PC-9 (cell line): ENCODE measurements at regions not wholly inside any gene's neighbourhood (a gene's known extent, or its start where the extent isn't known, plus 50 kb on each side); places are given as distances from the start of the nearest gene placed in this dataset.

Source experiments
- BruUV-seq: library from RNA; stranded (reverse); fragments of 400-500 nt; replicated peaks from 2 replicates; lab custom pipeline; 2021; lab: Mats Ljungman, UMichigan
- CTCF ChIA-PET: fragments of 300-600 bp; sonication (Branson Sonifier 250); formaldehyde crosslinking; loops from one replicate; lab custom pipeline; 2022; ENCODE audit warnings: antibody characterized with exemption; lab: Charles Lee
- POLR2A ChIA-PET: fragments of 300-600 bp; sonication (Branson Sonifier 250); formaldehyde crosslinking; loops from one replicate; lab custom pipeline; 2022; ENCODE audit warnings: antibody characterized with exemption; ENCODE audit not compliant: unreplicated experiment; lab: Charles Lee
- DNase-seq, 2 experiments: peaks; one replicate each; pipeline versions ENCODE4 v3.0.0 to v3.0.0-alpha.2; 2015 to 2022; ENCODE audit warnings: mixed read lengths in 1 of 2
- H2AFZ ChIP-seq: fragments of 200-600 bp; sonication (generic); 2 replicates; pipeline ENCODE4 v1.8.1; 2017; ENCODE audit warnings: antibody characterized with exemption
- H3F3A ChIP-seq: fragments of 200-600 bp; sonication (generic); 2 replicates; pipeline ENCODE4 v1.8.1; 2017; ENCODE audit warnings: antibody characterized with exemption, mild to moderate bottlenecking, low read depth; ENCODE audit not compliant: insufficient read depth
- H3K27ac ChIP-seq: fragments of 200-600 bp; sonication (generic); 2 replicates; pipeline ENCODE4 v1.6.1; 2016; ENCODE audit warnings: mixed run types
- H3K27me3 ChIP-seq: fragments of 200-600 bp; sonication (generic); 2 replicates; pipeline ENCODE4 v1.6.1; 2016; ENCODE audit warnings: low read depth, mixed run types; ENCODE audit not compliant: insufficient read depth
- H3K36me3 ChIP-seq: fragments of 200-600 bp; sonication (generic); 2 replicates; pipeline ENCODE4 v1.6.1; 2016; ENCODE audit warnings: low read depth, mixed run types
- H3K4me1 ChIP-seq: fragments of 200-600 bp; sonication (generic); replicated peaks from 2 replicates; pipeline ENCODE4 v1.6.1; 2016; ENCODE audit warnings: mixed run types; ENCODE audit not compliant: insufficient read depth
- H3K4me2 ChIP-seq: fragments of 200-600 bp; sonication (generic); 2 replicates; pipeline ENCODE4 v1.6.1; 2017; ENCODE audit warnings: mixed run types
- H3K4me3 ChIP-seq: fragments of 200-600 bp; sonication (generic); 2 replicates; pipeline ENCODE4 v1.6.1; 2016; ENCODE audit warnings: mixed run types
- H3K79me2 ChIP-seq: fragments of 200-600 bp; sonication (generic); 2 replicates; pipeline ENCODE4 v1.6.1; 2017; ENCODE audit warnings: low read depth, mixed run types
- H3K9me2 ChIP-seq: fragments of 200-600 bp; sonication (generic); 2 replicates; pipeline ENCODE4 v1.8.1; 2017; ENCODE audit warnings: mild to moderate bottlenecking; ENCODE audit not compliant: insufficient read depth
- H3K9me3 ChIP-seq: fragments of 200-600 bp; sonication (generic); 2 replicates; pipeline ENCODE4 v1.8.1; 2016; ENCODE audit warnings: low read depth; ENCODE audit not compliant: insufficient read depth
- H4K20me1 ChIP-seq: fragments of 200-600 bp; sonication (generic); 2 replicates; pipeline ENCODE4 v1.8.1; 2017; ENCODE audit not compliant: insufficient read depth
- CTCF ChIP-seq: fragments of 200-600 bp; sonication (generic); conservative IDR thresholded peaks from 2 replicates; pipeline ENCODE4 v1.6.1; 2017; ENCODE audit warnings: mixed run types, antibody characterized with exemption, mild to moderate bottlenecking, moderate library complexity
- EZH2 ChIP-seq: fragments of 200-600 bp; sonication (generic); IDR thresholded peaks from 2 replicates; pipeline ENCODE4 v1.8.0; 2017; ENCODE audit warnings: antibody characterized with exemption, low read depth
- intact Hi-C: fragments of 100-400 bp; cut with micrococcal nuclease; formaldehyde crosslinking; loops from one replicate; pipeline ENCODE4 v1.10.0; 2022; ENCODE audit not compliant: unreplicated experiment

- no TSS peak for BruUV-seq
- Histone ChIP-seq H3K4me2 (no peak overlapping the region), H3K9me3 (no peaks in the 10 kb centered on the region), H3K79me2 (no peaks in the 10 kb centered on the region), H3K27ac (no peak overlapping the region), H3F3A (no peaks in the 10 kb centered on the region), H2AFZ (no peak overlapping the region), H3K27me3 (no peaks in the 10 kb centered on the region), H3K36me3 (no peaks in the 10 kb centered on the region), H3K9me2 (no peaks in the 10 kb centered on the region), H3K4me1 (no peaks in the 10 kb centered on the region), H3K4me3 (no peak overlapping the region), H4K20me1 (no peaks in the 10 kb centered on the region)
- POLR2A ChIA-PET = no interaction called here
- TF ChIP-seq EZH2 (no peak), CTCF (no peak)
- CTCF ChIA-PET = no interaction called here
- intact Hi-C loops = no loop called here
- no peak for DNase-seq
Measured at GRCh38 chr7:35969066-35969465, 168.2 kb downstream of the SEPTIN7 start.

- H2AFZ ChIP-seq = no peak overlapping the region
- DNase-seq = peak in 1 of 2 experiments; percentile 26
- H3K4me1 ChIP-seq = no peaks in the 10 kb centered on the region
- H3K9me2 ChIP-seq = no peaks in the 10 kb centered on the region
- TF ChIP-seq EZH2 = no peak
- no peak for TF ChIP-seq CTCF
- intact Hi-C loops = no loop called here
- BruUV-seq = no TSS peak
- no peaks in the 10 kb centered on the region for H4K20me1 ChIP-seq
- no peaks in the 10 kb centered on the region for H3K79me2 ChIP-seq
- no peak overlapping the region for H3K4me3 ChIP-seq
- no peaks in the 10 kb centered on the region for H3F3A ChIP-seq
- H3K27ac ChIP-seq = no peak overlapping the region
- CTCF ChIA-PET = interaction anchor here (1.0 kb wide), 1 partner anchor 53 kb away, joined by 4 read pairs; no protein-coding TSS in a partner anchor
- H3K27me3 ChIP-seq = no peaks in the 10 kb centered on the region
- no peaks in the 10 kb centered on the region for H3K9me3 ChIP-seq
- no peak overlapping the region for H3K4me2 ChIP-seq
- POLR2A ChIA-PET = interaction anchor here (0.7 kb wide), 1 partner anchor 49 kb away, joined by 5 read pairs; no protein-coding TSS in a partner anchor
- no peaks in the 10 kb centered on the region for H3K36me3 ChIP-seq
Measured at GRCh38 chr7:35970458-35970857, 169.6 kb downstream of the SEPTIN7 start.

DNA sequence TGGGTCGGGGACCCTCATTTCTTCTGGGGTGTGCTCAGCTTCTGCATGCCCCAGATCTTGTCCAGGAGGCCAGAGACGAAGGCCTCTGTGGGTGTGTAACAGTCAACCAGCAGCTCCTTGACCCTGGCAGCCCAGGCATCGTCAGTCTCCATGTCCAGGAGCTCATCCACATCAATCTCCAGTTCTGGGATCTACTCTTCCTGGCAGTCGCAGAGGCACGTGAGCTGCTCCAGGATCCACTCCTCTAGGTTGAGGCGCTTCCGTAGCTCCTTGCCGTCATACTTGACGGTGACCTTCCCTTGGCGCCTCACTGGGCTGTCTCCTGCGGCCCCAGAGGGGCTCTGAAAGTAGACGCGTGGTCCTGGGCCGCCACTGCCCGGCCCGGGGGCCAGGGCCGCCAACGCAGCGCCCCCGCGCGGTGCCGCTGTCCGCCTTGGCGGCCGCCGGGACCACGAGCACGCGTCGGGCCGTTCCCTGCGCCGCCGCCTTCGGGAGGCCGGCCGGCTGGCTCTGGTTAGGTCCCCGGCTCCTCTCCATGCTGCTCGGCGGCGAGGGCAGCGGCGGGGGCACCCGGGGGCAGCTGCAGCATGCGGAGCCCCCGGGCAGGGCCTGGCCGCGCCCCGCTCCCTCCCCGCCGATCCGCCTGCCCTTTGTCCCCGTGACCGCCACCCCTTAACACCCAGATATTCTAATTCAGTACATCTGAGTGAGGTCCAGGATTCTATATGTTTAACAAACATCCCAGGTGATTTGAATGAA lies 170.5 kb downstream of the SEPTIN7 start:
- peak overlapping the region; percentile 8 for H2AFZ ChIP-seq
- H4K20me1 ChIP-seq = no peaks in the 10 kb centered on the region
- ChIA-PET POLR2A (no interaction called here), CTCF (interaction anchor here (1.0 kb wide), 2 partner anchors 54 kb away, joined by 3 to 4 read pairs; no protein-coding TSS in a partner anchor)
- H3K9me2 ChIP-seq = no peaks in the 10 kb centered on the region
- H3K4me1 ChIP-seq = no peaks in the 10 kb centered on the region
- H3K36me3 ChIP-seq = no peaks in the 10 kb centered on the region
- H3K27me3 ChIP-seq = no peaks in the 10 kb centered on the region
- peak overlapping the region; percentile 30; the same call in 1 of the 2 replicates for H3K4me3 ChIP-seq
- intact Hi-C loops = no loop called here
- TF ChIP-seq EZH2 (no peak), CTCF (no peak; the same call in 1 of the 2 replicates)
- no peaks in the 10 kb centered on the region for H3F3A ChIP-seq
- peak overlapping the region; percentile 60 for H3K4me2 ChIP-seq
- H3K79me2 ChIP-seq = no peaks in the 10 kb centered on the region
- H3K27ac ChIP-seq = no peak overlapping the region
- H3K9me3 ChIP-seq = no peaks in the 10 kb centered on the region
- DNase-seq = peak; percentile 26 to 31
- BruUV-seq = no TSS peak
